Gastrocnemius medialis (tissue), 4 donors: ENCODE measurements at regions not wholly inside any gene's neighbourhood (a gene's known extent, or its start where the extent isn't known, plus 50 kb on each side); places are given as distances from the start of the nearest gene placed in this dataset.

Experiments used
- ATAC-seq, 2 donors: fragments of 150-250 bp; one replicate each; pipeline ENCODE4 v1.9.1; 2016
- DNase-seq, 2 donors: peaks; one replicate each; pipeline ENCODE4 v3.0.0-alpha.2; 2019
- H3K27ac ChIP-seq, 4 donors: fragments of 200-600 bp; sonication (generic); 1 replicate in 1 of 4; 2 replicates in 3 of 4; pipeline ENCODE4 v1.5.1; 2016 to 2018; ENCODE audit warnings: mild to moderate bottlenecking in 2 of 4, moderate library complexity in 1 of 4
- H3K27me3 ChIP-seq, 3 donors: fragments of 200-600 bp; sonication (generic) in 2 of 3; 1 replicate in 1 of 3; 2 replicates in 2 of 3; pipeline versions ENCODE4 v1.5.1 to v1.6.0; 2016 to 2019; ENCODE audit warnings: mild to moderate bottlenecking in 1 of 3, moderate library complexity in 1 of 3
- H3K36me3 ChIP-seq, 2 donors: fragments of 200-600 bp; sonication (generic) in 1 of 2; one replicate each; pipeline ENCODE4 v1.5.1; 2017 to 2018
- H3K4me1 ChIP-seq, 2 donors: fragments of 200-600 bp; sonication (generic) in 1 of 2; one replicate each; pipeline ENCODE4 v1.5.1; 2016 to 2017; ENCODE audit warnings: mild to moderate bottlenecking in 2 of 2
- H3K4me3 ChIP-seq, 4 donors: fragments of 200-600 bp; sonication (generic) in 3 of 4; 1 replicate in 1 of 4; 2 replicates in 3 of 4; pipeline ENCODE4 v1.5.1; 2016 to 2019; ENCODE audit warnings: mild to moderate bottlenecking in 2 of 4
- H3K9me3 ChIP-seq, 3 donors: fragments of 200-600 bp; sonication (generic) in 2 of 3; 1 replicate in 1 of 3; 2 replicates in 2 of 3; pipeline ENCODE4 v1.5.1; 2016 to 2019
- POLR2A ChIP-seq, 2 donors: fragments of 450-650 bp; IDR thresholded peaks; one replicate each; pipeline ENCODE4 v1.6.1; 2017; ENCODE audit warnings: antibody characterized with exemption in 2 of 2, mild to moderate bottlenecking in 2 of 2, moderate library complexity in 2 of 2
- in situ Hi-C, 4 donors: fragments of 200-750 bp; cut with MboI; loops; one replicate each; pipeline versions ENCODE4 v1.15.0 to v1.8.0; 2017; ENCODE audit warnings: low sequenced_read_pairs in 4 of 4
- intact Hi-C: fragments of 100-400 bp; cut with DNase I; formaldehyde crosslinking; loops from one replicate; pipeline ENCODE4 v1.15.1; 2023; ENCODE audit warnings: low total_unique reads
- TF ChIP-seq, protein P1 (sequence below), 5 experiments: fragments of 450-650 bp in 3 of 5; fragments of 200-600 bp in 2 of 5; sonication (generic) in 2 of 5; IDR thresholded peaks in 4 of 5; conservative IDR thresholded peaks in 1 of 5; 1 replicate in 4 of 5; 2 replicates in 1 of 5; pipeline ENCODE4 v1.5.1; 2016 to 2019; ENCODE audit warnings: antibody characterized with exemption in 5 of 5, mild to moderate bottlenecking in 3 of 5, moderate library complexity in 3 of 5

GRCh38 chr13:40026174-40026585 lies 370.7 kb downstream of the COG6 start:
- ATAC-seq (no peak), DNase-seq (no peak)
- H3K4me1 ChIP-seq, result no peaks in the 10 kb centered on the region
- no peak for TF ChIP-seq POLR2A (IDR thresholded peaks at IDR 0.05)
- no peaks in the 10 kb centered on the region for H3K36me3 ChIP-seq
- no peaks in the 10 kb centered on the region for H3K9me3 ChIP-seq
- in situ Hi-C loops, result no loop called here
- no peaks in the 10 kb centered on the region for H3K27me3 ChIP-seq
- no peak overlapping the region for H3K27ac ChIP-seq
- no peak overlapping the region for H3K4me3 ChIP-seq
- intact Hi-C loops, result no loop called here

DNA sequence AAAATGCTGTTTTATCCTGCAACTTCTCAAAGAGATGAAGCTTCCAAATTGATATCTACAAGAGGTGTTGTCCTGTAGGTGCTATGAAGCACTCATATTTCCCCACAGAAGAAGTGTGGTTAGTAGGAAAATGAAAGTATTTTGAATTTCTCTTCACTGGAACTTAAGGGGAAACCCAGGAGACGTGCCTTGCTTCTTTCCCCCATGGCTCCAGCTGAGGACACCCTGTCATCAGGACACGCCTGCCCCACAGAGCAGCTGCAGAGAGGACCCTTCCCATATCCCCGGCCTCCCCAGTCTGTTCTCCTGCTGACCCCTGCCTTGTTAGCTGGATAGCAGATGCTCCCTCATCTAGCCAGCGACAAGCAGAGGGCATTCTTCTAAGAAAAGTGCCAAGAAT lies 371.3 kb downstream of the COG6 start:
- Histone ChIP-seq H3K27me3 (no peaks in the 10 kb centered on the region), H3K4me3 (no peak overlapping the region), H3K36me3 (no peaks in the 10 kb centered on the region), H3K27ac (no peak overlapping the region), H3K4me1 (no peaks in the 10 kb centered on the region), H3K9me3 (no peaks in the 10 kb centered on the region)
- in situ Hi-C loops, result no loop called here
- ATAC-seq (no peak), DNase-seq (no peak)
- TF ChIP-seq, protein P1, sequence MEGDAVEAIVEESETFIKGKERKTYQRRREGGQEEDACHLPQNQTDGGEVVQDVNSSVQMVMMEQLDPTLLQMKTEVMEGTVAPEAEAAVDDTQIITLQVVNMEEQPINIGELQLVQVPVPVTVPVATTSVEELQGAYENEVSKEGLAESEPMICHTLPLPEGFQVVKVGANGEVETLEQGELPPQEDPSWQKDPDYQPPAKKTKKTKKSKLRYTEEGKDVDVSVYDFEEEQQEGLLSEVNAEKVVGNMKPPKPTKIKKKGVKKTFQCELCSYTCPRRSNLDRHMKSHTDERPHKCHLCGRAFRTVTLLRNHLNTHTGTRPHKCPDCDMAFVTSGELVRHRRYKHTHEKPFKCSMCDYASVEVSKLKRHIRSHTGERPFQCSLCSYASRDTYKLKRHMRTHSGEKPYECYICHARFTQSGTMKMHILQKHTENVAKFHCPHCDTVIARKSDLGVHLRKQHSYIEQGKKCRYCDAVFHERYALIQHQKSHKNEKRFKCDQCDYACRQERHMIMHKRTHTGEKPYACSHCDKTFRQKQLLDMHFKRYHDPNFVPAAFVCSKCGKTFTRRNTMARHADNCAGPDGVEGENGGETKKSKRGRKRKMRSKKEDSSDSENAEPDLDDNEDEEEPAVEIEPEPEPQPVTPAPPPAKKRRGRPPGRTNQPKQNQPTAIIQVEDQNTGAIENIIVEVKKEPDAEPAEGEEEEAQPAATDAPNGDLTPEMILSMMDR (IDR thresholded peaks at IDR 0.05 in 4 of 5, conservative IDR thresholded peaks at IDR 0.05 in 1 of 5), result no peak
- TF ChIP-seq POLR2A (IDR thresholded peaks at IDR 0.05), result no peak
- intact Hi-C loops, result no loop called here

- DNase-seq (no peak), ATAC-seq (no peak)
- Histone ChIP-seq H3K27me3 (no peaks in the 10 kb centered on the region), H3K9me3 (no peaks in the 10 kb centered on the region), H3K4me1 (no peaks in the 10 kb centered on the region), H3K27ac (no peak overlapping the region), H3K36me3 (no peaks in the 10 kb centered on the region), H3K4me3 (no peak overlapping the region)
- TF ChIP-seq, protein P1 (IDR thresholded peaks at IDR 0.05 in 4 of 5, conservative IDR thresholded peaks at IDR 0.05 in 1 of 5), result no peak
- TF ChIP-seq POLR2A (IDR thresholded peaks at IDR 0.05), result no peak
- in situ Hi-C loops (no loop called here), intact Hi-C loops (no loop called here)
Measured at GRCh38 chr13:40028446-40028845, 373.0 kb downstream of the COG6 start.

- intact Hi-C loops (no loop called here), in situ Hi-C loops (no loop called here)
- no peak for ATAC-seq
Measured at GRCh38 chr13:40031031-40031430, 375.6 kb downstream of the COG6 start.

DNA sequence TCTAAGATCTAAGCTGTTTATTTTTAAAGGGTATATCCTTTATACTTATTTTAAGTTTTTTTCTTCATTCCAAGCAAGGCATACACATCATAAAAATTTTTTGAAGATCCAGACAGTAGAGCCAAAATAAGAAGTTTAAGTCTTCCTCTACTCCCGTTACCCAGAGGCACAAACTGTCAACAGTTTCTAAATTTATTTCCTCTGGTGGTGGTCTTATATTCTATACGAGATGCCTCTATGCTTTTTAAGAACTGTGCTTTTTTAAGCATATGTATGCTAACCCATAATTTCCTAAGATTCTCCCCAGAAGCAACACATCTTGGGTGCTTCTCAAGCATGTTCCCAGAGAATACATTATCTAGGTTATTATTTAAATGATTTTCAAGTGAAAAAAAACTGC lies 383.6 kb downstream of the COG6 start:
- Histone ChIP-seq H3K27me3 (no peaks in the 10 kb centered on the region), H3K4me1 (no peaks in the 10 kb centered on the region), H3K27ac (no peak overlapping the region), H3K9me3 (no peaks in the 10 kb centered on the region), H3K4me3 (no peak overlapping the region), H3K36me3 (no peaks in the 10 kb centered on the region)
- intact Hi-C loops (no loop called here), in situ Hi-C loops (no loop called here)
- TF ChIP-seq, protein P1 (IDR thresholded peaks at IDR 0.05 in 4 of 5, conservative IDR thresholded peaks at IDR 0.05 in 1 of 5), result no peak
- TF ChIP-seq POLR2A (IDR thresholded peaks at IDR 0.05), result no peak
- ATAC-seq (no peak), DNase-seq (no peak)

More at GRCh38 chr13:40031031-40031430, 375.6 kb downstream of the COG6 start:
- H3K9me3 ChIP-seq, result no peaks in the 10 kb centered on the region
- TF ChIP-seq POLR2A (IDR thresholded peaks at IDR 0.05), result no peak
- TF ChIP-seq, protein P1 (IDR thresholded peaks at IDR 0.05 in 4 of 5, conservative IDR thresholded peaks at IDR 0.05 in 1 of 5), result no peak
- no peak overlapping the region for H3K27ac ChIP-seq
- no peak for DNase-seq
- no peaks in the 10 kb centered on the region for H3K4me1 ChIP-seq
- no peaks in the 10 kb centered on the region for H3K36me3 ChIP-seq
- no peak overlapping the region for H3K4me3 ChIP-seq
- H3K27me3 ChIP-seq, result no peaks in the 10 kb centered on the region
